DMS53 treated with DMSO at 0.1 percent for 48 hours (cell line): ENCODE measurements at regions not wholly inside any gene's neighbourhood (a gene's known extent, or its start where the extent isn't known, plus 50 kb on each side); places are given as distances from the start of the nearest gene placed in this dataset.
A peak's percentile ranks its signal among the peaks of the same experiment; 100 is the strongest.

ENCODE experiments used
- DNase-seq: peaks from one replicate; lab custom pipeline; 2025; ENCODE audit not compliant: unreplicated experiment; lab: John Stamatoyannopoulos, UW

DNA sequence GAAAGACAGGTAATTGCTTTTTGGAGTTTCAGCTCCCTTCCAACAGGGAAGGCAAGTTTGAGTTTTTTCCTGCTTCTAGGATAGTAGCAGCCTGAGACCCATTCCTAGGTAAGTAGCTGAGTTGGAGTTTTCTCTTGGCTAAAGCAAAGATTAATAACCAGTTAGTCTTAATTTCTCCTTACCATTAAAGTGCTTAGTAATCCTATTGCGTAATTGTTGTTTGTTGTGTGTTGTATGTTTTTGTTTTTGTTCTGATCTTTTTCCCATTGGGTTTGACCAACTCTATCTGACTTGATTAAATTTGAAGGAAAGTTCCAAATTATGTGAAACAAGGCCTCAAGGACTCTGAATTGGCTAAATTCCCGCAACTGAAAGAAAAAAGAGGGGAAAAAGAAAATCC lies 83.5 kb downstream of the TBX22 start:
- no peak for DNase-seq

DNA sequence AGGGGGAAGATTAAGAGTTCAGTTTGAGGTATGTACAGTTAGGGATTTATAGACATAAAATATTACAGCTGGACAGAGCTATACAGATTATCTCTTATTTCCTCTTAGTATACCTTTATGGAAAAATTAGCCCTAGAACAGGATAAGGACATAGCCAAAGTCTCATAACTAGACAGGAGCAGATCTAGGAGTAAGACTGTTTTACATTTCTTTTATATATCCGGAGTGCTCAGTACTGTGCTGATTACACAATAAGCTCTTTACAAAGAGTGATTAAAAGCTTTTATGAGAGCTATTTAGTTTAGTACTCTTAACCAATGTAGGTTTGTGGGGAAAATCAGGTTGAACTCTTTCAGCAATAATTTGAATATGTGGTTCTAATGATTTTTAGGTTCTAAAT lies 105.8 kb downstream of the TBX22 start:
- DNase-seq = no peak

DNA sequence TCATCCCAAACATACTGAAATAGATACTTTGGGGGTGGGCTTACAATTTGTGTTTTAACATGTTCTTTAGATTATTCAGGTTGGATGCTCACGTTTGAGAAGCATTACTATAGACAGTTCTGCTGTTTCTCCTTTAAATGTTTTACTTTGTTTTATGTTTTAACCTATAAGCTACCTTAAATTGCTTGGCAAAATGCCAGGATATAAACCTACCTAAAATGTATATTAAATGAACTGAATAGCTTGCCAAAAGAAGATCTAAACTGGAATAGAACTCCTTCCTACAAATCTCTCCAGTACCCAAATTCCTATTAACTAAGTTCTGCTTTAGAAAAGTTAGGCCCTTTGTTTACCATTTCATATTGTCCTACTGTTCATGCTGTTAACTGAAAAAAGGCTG lies 124.4 kb downstream of the TBX22 start:
- no peak for DNase-seq

DNA sequence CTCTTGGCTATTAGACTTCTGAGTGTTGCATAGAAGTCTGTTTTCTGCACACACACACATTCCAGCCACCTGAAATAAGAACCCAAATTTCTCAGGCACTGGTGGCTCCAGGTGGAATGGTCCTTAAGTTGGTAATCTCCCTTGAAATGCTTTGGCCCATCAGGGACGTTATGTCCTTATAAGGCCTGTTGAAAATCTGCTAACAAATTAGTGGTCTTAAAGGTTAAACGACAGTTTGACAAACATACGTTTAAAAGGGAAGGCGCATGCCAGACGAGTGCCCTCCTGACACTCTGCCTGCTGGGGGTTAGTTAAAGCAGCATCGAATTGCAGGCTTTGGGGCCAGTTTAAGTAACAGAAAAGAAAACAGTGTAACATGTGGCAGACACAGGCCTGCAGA lies 125.0 kb downstream of the TBX22 start:
- DNase-seq = no peak

DNA sequence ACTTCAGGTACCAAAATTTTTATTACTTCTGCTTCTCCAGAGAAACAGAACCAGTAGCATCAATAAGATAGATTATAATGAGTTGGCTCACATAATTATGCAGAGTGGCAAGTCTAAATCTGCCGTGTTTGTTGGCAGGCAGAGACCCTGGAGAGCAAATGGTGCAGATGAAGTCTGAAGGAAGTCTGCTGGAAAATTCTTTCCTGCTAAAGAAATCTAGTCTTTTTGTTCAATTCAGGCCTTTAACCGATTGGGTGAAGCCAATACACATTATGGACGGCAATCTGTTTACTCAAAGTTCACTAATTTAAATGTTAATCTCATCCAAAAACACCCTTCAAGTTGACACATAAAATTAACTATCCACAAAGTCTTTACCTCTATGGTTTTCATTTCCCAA lies 156.0 kb downstream of the TBX22 start:
- DNase-seq = no peak

DNA sequence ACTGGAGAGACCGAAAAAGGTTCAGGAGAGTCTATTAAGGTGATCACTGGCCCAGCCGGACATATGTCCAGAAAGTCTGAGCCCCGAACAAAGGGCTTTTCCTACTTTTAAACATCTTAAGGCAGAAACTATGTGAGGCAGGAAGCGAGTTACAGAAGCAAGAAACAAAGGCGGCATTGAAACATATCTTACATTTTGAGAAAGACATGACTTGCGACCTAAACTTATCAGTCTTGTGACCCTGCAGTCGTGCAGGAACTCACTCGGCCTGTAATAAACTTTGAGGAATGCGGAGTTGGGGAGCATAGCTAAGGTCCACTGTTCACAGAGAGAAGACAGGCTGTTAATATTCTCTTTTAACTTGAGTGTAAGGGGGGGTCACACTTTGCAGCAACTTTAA lies 158.7 kb downstream of the TBX22 start:
- DNase-seq = no peak

DNA sequence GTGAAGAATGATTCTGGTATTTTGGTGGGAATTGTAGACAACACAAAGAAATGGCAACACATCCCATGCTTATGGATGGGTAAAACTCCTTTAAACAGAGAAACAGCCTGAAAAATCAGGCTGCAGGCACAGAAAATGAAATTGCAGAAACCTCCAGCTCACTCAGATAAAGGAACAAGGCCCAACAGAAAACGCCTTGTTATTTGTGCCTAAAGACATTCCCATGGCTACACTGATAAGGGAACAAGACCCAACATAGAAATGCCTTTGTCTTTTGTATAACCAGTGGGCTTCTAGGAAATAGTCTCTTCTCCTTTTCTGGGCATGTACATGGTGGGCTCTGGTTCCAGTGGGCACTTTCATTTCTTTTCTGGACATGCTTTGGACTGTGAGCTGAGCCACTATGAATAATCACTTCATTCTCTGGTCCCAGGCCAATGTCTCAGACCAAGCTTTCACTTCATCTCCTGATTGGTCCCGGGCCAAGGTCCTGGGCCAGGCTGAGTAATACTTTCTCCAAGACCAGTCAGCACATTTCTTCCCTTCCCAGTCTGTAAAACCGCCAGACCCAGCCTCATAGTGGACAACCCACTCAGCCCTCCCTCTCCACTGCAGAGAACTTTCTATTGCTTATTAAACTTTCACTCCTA lies 160.5 kb downstream of the TBX22 start:
- no peak for DNase-seq

DNA sequence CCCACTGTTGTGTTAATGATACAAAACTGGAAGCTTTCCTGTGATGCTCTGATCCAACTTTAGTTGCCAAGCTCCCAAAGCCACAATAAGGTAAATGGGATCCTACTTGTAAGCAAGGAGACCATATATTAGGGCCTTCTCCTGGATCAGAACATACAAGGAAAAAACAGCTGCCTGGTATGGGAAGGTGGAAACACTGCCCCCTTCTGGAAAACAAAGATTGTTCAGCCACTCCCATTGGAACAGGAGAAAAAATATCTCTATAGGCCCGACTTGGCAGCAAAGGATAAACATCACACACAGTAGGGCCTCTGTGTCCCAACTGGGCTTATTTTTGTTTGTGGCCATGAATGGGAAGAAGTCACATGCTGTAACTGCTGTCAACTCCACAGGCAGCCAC lies 166.5 kb downstream of the TBX22 start:
- DNase-seq = no peak

DNA sequence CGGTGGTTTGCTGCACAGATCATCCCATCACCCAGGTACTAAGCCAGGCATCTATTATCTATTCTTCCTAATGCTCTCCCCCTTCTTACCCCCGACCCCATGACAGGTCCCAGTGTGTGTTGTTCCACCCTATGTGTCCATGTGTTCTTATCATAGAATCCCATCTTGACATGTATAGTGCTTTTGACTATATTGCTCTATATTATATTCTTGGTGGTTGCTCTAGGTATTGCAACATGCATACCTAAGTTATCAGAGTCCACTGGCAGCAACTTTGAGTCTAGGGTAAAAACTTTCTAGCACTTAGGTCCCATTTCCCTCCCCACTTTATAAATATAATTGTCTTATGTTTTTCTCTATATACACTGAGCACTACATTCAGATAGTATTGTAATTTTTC lies 170.3 kb downstream of the TBX22 start:
- no peak for DNase-seq

DNA sequence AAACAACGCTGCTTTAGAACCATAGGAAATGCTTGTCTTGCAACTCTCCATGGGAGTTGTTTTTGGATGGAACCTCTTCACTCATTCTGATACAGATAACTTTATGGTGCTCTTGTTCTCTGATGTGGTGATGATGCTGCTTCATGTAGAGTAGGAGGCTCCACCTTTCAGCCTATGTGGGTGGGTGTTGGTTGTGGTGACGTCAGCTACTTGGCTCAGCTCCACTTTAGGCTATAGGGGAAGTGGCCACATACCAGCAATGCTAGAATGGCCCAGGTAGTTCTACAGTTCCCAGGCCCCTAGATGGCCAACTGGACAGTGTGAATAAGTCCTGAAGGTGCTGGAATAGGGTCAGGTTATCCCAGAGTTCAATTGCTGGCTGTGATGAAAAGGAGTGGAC lies 192.1 kb downstream of the TBX22 start:
- DNase-seq = no peak

DNA sequence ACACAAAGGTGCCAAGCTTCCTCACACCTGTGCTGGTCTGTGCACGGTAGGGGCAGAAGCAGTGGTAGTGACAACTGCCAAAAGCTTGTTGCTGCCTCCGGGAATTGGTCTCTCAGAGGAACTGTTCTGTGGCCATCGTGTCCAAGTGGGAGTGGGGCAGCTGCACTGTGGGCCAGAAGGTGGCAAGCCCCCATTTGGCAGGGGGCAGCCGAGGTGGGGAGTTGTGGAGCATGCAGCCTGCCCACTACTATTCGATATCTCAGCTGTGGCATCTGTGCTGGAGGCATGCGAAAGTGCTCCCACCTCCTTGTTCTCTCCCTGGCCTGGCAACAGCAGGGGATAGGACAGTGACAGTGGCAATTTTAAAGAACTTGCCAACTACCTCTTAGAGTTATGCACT lies 192.8 kb downstream of the TBX22 start:
- no peak for DNase-seq

DNA sequence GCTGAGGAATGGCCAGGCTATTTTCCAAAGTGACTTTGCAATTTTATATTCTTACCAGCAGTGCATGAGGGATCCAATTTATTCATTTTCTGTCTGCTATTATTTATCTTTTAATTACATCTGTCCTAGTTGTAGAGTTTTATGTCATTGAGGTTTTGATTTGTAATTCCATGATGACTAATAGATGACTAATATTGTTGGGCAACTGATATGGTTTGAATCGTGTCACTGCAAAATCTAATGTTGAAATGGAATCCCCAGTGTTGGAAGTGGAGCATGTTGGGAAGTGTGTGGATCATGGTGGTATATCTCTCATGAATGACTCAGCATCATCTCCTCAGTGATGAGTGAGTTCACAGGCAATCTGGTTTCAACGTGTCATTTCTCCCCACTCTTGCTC lies 201.5 kb downstream of the TBX22 start:
- DNase-seq = no peak

DNA sequence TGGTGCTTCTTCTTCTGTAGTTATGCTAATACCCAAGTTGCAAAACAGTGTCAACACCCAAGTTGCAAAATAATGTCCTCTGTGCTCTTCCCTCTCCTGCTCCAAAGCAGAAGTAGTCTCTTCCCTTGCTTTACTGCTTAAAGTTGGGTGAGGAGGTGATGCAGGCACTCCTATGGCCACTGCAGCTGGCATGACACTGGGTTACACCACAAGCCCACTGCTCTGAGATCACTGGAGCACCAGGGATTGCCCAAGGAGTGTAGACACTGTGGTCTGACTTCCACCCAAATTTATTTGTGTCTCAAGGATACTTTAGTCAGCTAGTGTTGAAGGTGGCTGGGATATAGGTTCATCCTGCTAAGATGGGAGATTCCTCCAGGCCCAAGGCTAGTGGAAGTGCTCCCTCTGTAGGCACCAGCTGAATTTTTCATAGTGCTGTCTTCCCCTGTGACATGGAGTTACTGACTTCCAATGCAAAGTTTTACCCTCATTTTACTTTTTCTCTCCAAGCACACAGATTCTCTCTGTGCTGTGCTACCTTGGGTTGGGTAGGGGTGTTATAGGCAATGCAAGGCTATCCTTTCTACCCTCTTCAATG lies 196.2 kb upstream of the TENT5D start:
- DNase-seq = no peak

DNA sequence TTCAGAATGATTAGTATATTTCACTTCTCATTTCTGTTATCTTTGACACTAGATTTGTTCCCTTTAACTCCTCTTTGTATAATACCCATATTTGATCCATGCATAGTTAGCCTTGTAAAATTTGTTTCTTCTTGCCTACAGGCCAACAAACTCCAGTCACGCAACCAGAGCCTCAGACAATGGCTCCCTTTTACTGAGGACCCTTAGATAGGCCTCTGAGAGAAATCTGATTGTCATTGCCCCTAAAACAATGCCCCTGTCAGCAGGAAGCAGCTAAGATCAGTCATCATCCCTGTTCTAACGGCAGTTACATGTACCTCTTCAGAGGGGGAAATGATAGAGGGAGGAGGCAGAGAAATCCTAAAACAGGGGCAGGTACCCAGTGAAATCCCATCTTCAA lies 190.6 kb upstream of the TENT5D start:
- no peak for DNase-seq

DNA sequence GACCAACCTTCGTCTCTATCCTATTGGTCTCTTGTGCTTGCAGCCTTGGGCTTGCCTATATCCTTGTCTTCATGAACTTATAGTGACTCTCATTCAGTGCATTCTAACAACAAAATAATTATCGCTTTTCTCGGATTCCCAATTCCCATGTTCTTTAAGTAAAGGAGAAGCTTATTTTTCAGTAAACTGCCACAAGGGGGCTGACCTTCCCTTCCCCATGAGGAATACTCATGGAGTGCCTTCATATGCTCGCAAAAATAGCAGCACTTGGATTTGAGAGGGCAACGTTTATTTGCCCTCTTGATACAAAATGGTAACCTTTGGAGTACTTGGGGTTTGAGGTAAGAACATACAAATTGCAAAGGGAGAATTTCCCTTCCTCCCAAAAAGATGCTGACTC lies 183.2 kb upstream of the TENT5D start:
- DNase-seq = no peak

DNA sequence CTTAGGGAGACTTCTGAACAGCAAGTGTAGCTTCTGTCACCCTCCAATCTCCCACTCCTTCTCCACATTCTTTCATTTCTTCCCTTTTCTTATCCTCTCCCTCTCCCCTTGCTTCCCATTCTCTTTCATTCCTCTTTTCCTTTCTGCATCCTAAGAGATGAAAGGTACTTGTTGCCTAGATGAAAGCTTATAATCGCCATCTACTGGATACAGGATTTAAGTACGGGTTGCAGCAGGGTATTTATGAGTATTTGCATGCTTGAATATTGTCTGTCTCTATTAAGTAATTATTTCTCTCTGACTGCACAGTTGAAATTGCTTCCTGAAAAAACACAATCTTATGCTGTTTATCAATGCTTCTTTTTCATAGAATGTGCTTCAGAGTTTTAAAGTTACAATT lies 174.0 kb upstream of the TENT5D start:
- no peak for DNase-seq

DNA sequence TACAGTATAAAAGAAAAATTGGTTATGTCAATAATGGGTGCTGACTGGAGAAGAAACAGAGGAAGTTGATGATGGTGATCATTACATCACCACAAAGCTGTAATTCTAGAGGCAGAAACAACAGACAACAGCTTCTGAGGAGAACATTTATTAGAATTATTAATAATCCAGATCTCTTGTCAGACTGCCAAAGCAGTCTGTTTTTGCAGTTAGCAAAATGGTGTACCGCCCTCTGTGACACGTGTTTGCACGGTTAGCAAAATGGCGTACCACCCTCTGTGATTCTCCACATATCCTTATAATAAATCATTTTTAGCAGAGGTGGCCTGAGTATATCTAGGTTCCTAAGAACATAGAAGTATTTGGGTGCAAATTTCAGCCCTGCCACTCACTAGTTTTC lies 154.0 kb upstream of the TENT5D start:
- no peak for DNase-seq

DNA sequence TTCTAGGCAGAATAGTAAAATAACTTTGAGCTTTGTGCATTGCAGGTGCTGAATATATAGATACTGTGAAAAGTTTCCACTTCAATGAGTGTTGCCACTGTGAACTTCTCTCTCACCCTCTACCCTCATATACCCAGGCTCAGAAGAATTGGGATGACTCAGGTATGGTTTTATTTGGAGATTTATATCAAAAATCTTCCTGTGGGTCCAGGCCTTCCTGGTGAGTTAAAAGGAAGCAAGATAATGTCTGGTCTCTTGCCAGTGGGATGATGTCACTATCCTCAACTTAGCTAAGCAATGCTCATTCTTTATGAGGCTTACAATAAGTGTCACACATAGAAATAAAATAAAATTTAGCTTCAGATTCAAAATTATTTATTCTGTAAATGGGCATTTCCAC lies 153.3 kb upstream of the TENT5D start:
- no peak for DNase-seq

DNA sequence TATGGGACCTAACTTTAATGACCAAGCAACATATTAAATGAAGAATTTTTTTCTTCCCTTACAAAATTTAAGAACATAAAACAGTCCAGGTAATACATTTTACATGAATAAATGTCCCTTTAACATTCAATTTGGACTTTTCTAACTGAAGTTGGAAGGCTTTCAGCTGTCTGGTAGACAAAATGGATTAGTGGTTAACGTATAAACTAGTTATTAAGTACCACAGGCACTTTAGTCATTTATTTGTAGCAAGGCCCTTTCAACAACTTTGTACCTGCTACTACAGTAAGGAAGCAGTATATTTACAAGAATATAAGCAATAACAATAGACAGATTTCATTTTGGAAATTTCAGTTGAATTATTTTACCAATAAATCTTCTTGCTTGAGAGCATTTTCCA lies 152.5 kb upstream of the TENT5D start:
- no peak for DNase-seq

DNA sequence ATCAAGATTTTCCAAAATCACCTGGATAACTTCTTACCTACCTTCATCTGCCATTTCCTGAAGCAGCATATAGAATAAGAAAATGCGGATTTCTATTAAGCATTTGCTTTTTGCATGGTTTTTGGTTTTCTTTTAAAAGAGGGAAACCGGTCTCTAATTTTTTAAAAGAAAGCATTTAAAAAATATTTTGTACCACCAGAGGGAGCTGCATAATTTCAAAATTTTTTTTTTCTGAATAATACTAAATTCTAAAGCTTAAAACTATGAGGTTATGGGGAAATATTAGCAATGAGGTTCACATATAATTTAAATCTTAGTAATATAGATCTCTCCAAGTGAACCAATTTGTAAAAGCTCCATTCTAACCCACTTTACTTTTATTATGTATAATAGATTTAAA lies 137.7 kb upstream of the TENT5D start:
- DNase-seq = no peak

DNA sequence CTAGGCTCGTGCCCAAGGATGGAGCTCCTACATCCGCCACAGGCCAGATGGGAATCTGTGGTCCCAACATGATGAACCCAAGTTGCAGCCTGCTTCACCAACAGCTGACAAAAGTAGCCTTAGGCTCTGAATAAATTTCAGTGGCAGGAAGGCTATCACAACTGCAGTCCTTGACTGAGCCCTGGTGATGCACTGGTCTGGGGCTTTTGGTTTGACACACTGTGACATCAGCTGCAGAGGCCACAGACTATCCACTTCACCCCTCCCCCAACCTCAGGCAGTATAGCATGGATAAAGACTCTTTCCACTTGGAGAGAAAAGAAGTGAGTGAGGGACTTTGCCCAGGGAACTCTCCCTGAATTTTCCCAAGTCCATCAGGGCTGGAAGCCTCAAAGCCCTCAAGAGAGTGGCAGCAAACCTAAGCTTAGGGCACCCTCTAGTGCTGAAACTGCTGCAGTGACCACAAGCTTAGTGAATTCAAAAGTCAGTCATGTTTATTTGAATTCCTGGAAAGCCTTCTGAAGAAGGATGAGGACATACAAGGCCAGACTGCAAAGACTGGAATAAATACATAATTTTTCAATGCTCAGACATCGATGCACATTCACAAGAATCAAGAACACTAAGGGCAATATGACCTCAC lies 135.0 kb upstream of the TENT5D start:
- peak; percentile 32 for DNase-seq

DNA sequence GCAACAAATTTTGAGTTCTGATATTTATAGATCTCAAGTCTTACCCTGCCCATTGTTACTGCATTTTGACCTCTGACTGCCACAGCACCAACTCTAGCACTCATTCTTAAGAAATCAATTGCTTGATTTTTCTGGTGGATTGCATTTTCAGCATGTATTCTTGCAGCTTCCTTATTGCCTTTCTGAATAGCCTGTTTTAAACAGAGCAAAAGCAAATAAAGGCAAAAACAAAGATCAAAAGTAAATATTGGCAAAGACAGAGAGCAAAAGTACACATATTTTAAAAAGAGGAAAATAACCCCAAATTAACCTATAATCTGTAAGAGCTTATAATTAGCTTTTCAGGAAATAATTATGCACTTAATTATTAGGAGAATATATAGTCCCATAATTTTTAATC lies 129.4 kb upstream of the TENT5D start:
- DNase-seq = no peak

DNA sequence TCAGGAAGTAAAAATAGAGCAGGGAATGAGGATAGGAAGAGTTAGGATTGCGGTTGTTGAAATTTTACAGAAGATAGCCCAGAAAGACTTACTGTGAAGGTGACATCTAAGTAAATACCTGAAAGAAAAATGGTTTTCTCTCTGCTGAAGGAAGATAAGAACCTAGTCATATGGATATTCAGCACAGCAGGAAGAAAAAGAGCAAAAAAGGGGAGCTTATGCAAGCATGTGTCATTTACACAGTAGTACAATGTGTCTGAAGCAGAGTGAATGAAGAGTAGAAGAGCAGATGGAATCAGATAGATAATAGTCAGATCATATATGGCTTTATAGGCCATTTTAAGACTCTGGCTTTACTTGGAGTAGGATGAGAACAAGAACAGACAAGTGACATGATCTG lies 126.9 kb upstream of the TENT5D start:
- DNase-seq = no peak
